A549 (cell line): ENCODE measurements at regions not wholly inside any gene's neighbourhood (a gene's known extent, or its start where the extent isn't known, plus 50 kb on each side); places are given as distances from the start of the nearest gene placed in this dataset.

Experiments
- ATAC-seq, 2 experiments: fragments of 200-7000 bp in 1 of 2; fragments of >200 bp in 1 of 2; cut with Nextera tagmentation in 1 of 2; cut with Tn5 transposase in 1 of 2; 3 replicates each; pipeline versions ENCODE4 v1.8.0 to v1.9.1; 2018 to 2020; ENCODE audit warnings: mild to moderate bottlenecking in 1 of 2, moderate library complexity in 1 of 2
- CTCF ChIA-PET: fragments of 300-600 bp; sonication (Branson Sonifier 250); formaldehyde crosslinking; extraction: SDS; loops from one replicate; lab custom pipeline; 2021; ENCODE audit warnings: antibody characterized with exemption, inconsistent platforms; lab: Yijun Ruan, JAX
- POLR2A ChIA-PET: fragments of 350-600 bp; formaldehyde crosslinking; extraction: SDS; loops from one replicate; lab custom pipeline; 2021; ENCODE audit warnings: antibody characterized with exemption, inconsistent platforms; lab: Yijun Ruan, JAX
- DNase-seq, 2 experiments: peaks; one replicate each; pipeline versions ENCODE4 v3.0.0 to v3.0.0-alpha.2; 2011 to 2016; ENCODE audit warnings: low read depth in 1 of 2, low spot score in 1 of 2
- FAIRE-seq: peaks from 2 replicates; lab custom pipeline; 2011; peaks lifted over from hg19 to GRCh38; lab: Jason Lieb, UNC
- H3K27ac ChIP-seq, 2 experiments: fragments of >200 bp; sonication (Bioruptor Twin); formaldehyde crosslinking; 3 replicates each; pipeline ENCODE4 v1.5.1; 2016 to 2017
- H3K4me1 ChIP-seq: fragments of >200 bp; sonication (Bioruptor Twin); formaldehyde crosslinking; 3 replicates; pipeline ENCODE4 v1.6.1; 2016
- H3K4me2 ChIP-seq: fragments of >200 bp; sonication (Bioruptor Twin); formaldehyde crosslinking; 3 replicates; pipeline ENCODE4 v1.6.1; 2016
- H3K4me3 ChIP-seq: fragments of >200 bp; sonication (Bioruptor Twin); formaldehyde crosslinking; 3 replicates; pipeline ENCODE4 v1.5.1; 2016
- H3K9me3 ChIP-seq: fragments of >200 bp; sonication (Bioruptor Twin); formaldehyde crosslinking; 3 replicates; pipeline ENCODE4 v1.6.1; 2016
- BHLHE40 ChIP-seq: IDR thresholded peaks from 2 replicates; pipeline ENCODE4 v1.6.1; 2012; ENCODE audit warnings: low read depth, low read length, inconsistent platforms
- CBX2 ChIP-seq: fragments of 200-600 bp; sonication (generic); IDR thresholded peaks from 2 replicates; pipeline ENCODE4 v1.6.1; 2016; ENCODE audit warnings: low read depth, mild to moderate bottlenecking, borderline replicate concordance
- CBX8 ChIP-seq: fragments of 200-600 bp; sonication (generic); IDR thresholded peaks from 2 replicates; pipeline ENCODE4 v1.6.1; 2016
- CEBPB ChIP-seq, 2 experiments: fragments of >200 bp in 1 of 2; sonication (Bioruptor Twin) in 1 of 2; formaldehyde crosslinking in 1 of 2; IDR thresholded peaks; 2 replicates each; pipeline ENCODE4 v1.6.1; 2012 to 2016
- CHD2 ChIP-seq: fragments of 150-350 bp; IDR thresholded peaks from 2 replicates; pipeline ENCODE4 v1.6.1; 2014; ENCODE audit warnings: low read length; ENCODE audit not compliant: partially characterized antibody
- CHD4 ChIP-seq: fragments of 200-600 bp; sonication (generic); IDR thresholded peaks from 2 replicates; pipeline ENCODE4 v1.6.1; 2016; ENCODE audit warnings: antibody characterized with exemption, mild to moderate bottlenecking, borderline replicate concordance
- EP300 ChIP-seq, 2 experiments: fragments of >200 bp; sonication (Bioruptor Twin); formaldehyde crosslinking; IDR thresholded peaks; 2 replicates in 1 of 2; 3 replicates in 1 of 2; pipeline ENCODE4 v1.6.1; 2016 to 2017
- ESRRA ChIP-seq: fragments of 150-350 bp; IDR thresholded peaks from 2 replicates; pipeline ENCODE4 v1.6.1; 2014; ENCODE audit warnings: mild to moderate bottlenecking, low read length, borderline replicate concordance
- FOSB ChIP-seq: fragments of 250-450 bp; sonication (Bioruptor Pico); IDR thresholded peaks from 2 replicates; pipeline ENCODE4 v1.5.0; 2020; ENCODE audit warnings: mild to moderate bottlenecking, moderate library complexity
- FOSL2 ChIP-seq, 2 experiments: fragments of 450-650 bp in 1 of 2; fragments of >200 bp in 1 of 2; sonication (Bioruptor Twin) in 1 of 2; formaldehyde crosslinking; IDR thresholded peaks; 2 replicates each; pipeline versions ENCODE4 v1.5.0 to v1.6.1; 2016 to 2020; ENCODE audit warnings: mild to moderate bottlenecking in 1 of 2, moderate library complexity in 1 of 2
- GATA3 ChIP-seq: IDR thresholded peaks from 2 replicates; pipeline ENCODE4 v1.6.1; 2012; ENCODE audit warnings: borderline replicate concordance
- HDAC2 ChIP-seq: fragments of 200-600 bp; sonication (generic); IDR thresholded peaks from 2 replicates; pipeline ENCODE4 v1.6.1; 2016
- HES2 ChIP-seq: fragments of >200 bp; sonication (Bioruptor Twin); formaldehyde crosslinking; IDR thresholded peaks from 2 replicates; pipeline ENCODE4 v1.6.1; 2016
- HEYL ChIP-seq: fragments of 250-450 bp; sonication (Bioruptor Pico); IDR thresholded peaks from 2 replicates; pipeline ENCODE4 v1.8.0; 2021; ENCODE audit warnings: mild to moderate bottlenecking, moderate library complexity
- HOXA7 ChIP-seq: fragments of 250-450 bp; sonication (Bioruptor Pico); IDR thresholded peaks from 2 replicates; pipeline ENCODE4 v1.5.0; 2020; ENCODE audit warnings: mild to moderate bottlenecking, moderate library complexity
- HOXB13 ChIP-seq: fragments of 250-450 bp; sonication (Bioruptor Pico); IDR thresholded peaks from 2 replicates; pipeline ENCODE4 v1.5.0; 2020; ENCODE audit warnings: low read depth, mild to moderate bottlenecking, moderate library complexity
- HOXB5 ChIP-seq: fragments of 250-450 bp; sonication (Bioruptor Pico); IDR thresholded peaks from 2 replicates; pipeline ENCODE4 v1.5.0; 2020; ENCODE audit warnings: mild to moderate bottlenecking, moderate library complexity
- KDM5A ChIP-seq: fragments of 200-600 bp; sonication (generic); IDR thresholded peaks from 2 replicates; pipeline ENCODE4 v1.6.1; 2016; ENCODE audit warnings: antibody characterized with exemption, mild to moderate bottlenecking
- NFE2L2 ChIP-seq: fragments of 150-350 bp; conservative IDR thresholded peaks from 2 replicates; pipeline ENCODE4 v1.6.1; 2014; ENCODE audit warnings: low read length
- NPAS2 ChIP-seq: fragments of 250-450 bp; sonication (Bioruptor Pico); IDR thresholded peaks from 2 replicates; pipeline ENCODE4 v1.8.0; 2022; ENCODE audit warnings: mild to moderate bottlenecking, moderate library complexity, borderline replicate concordance
- NR3C1 ChIP-seq: fragments of >200 bp; sonication (Bioruptor Twin); formaldehyde crosslinking; IDR thresholded peaks from 3 replicates; pipeline ENCODE4 v1.6.1; 2017
- RARB ChIP-seq: fragments of 250-450 bp; sonication (Bioruptor Pico); IDR thresholded peaks from 2 replicates; pipeline ENCODE4 v1.8.0; 2021; ENCODE audit warnings: mild to moderate bottlenecking, moderate library complexity
- REST ChIP-seq: fragments of 200-600 bp; sonication (generic); IDR thresholded peaks from 2 replicates; pipeline ENCODE4 v1.6.1; 2016; ENCODE audit warnings: antibody characterized with exemption, mild to moderate bottlenecking, moderate library complexity
- RFX5 ChIP-seq: fragments of 450-650 bp; IDR thresholded peaks from 2 replicates; pipeline ENCODE4 v1.7.1; 2014; ENCODE audit warnings: antibody characterized with exemption, mild to moderate bottlenecking, moderate library complexity
- RNF2 ChIP-seq: fragments of 200-600 bp; sonication (generic); IDR thresholded peaks from 2 replicates; pipeline ENCODE4 v1.6.1; 2016; ENCODE audit warnings: low read depth, mild to moderate bottlenecking, antibody characterized with exemption, moderate library complexity, borderline replicate concordance
- SREBF2 ChIP-seq: fragments of 450-650 bp; IDR thresholded peaks from 2 replicates; pipeline ENCODE4 v1.6.1; 2014; ENCODE audit warnings: mild to moderate bottlenecking, moderate library complexity
- TFCP2L1 ChIP-seq: fragments of 250-450 bp; sonication (Bioruptor Pico); IDR thresholded peaks from 2 replicates; pipeline ENCODE4 v1.5.0; 2021; ENCODE audit warnings: mild to moderate bottlenecking
- TP53 ChIP-seq: fragments of 250-450 bp; sonication (Bioruptor Pico); IDR thresholded peaks from 2 replicates; pipeline ENCODE4 v1.5.0; 2021; ENCODE audit warnings: mild to moderate bottlenecking, moderate library complexity
- ZC3H11A ChIP-seq: fragments of 450-650 bp; IDR thresholded peaks from 2 replicates; pipeline ENCODE4 v1.6.1; 2014; ENCODE audit warnings: antibody characterized with exemption, mild to moderate bottlenecking
- ZFP36 ChIP-seq: fragments of 450-650 bp; IDR thresholded peaks from 2 replicates; pipeline ENCODE4 v1.6.1; 2014; ENCODE audit warnings: borderline replicate concordance; ENCODE audit not compliant: partially characterized antibody
- ZNF302 ChIP-seq: fragments of 250-450 bp; sonication (Bioruptor Pico); IDR thresholded peaks from 2 replicates; pipeline ENCODE4 v1.9.0; 2021; ENCODE audit warnings: inconsistent platforms, mild to moderate bottlenecking, moderate library complexity
- WGBS: methylation state at CpG from one replicate; pipeline ENCODE4 v1.1.6; 2017; ENCODE audit errors: missing lambda C conversion rate; 5-methylcytosine and 5-hydroxymethylcytosine counted together

GRCh38 chr18:67143028-67143427 lies 373.5 kb downstream of the DSEL start:
- no peak for TF ChIP-seq TFCP2L1 (CRISPR knock-in tag)
- no peak for DNase-seq
- ChIA-PET POLR2A (no interaction called here), CTCF (no interaction called here)
- Histone ChIP-seq H3K4me3 (no peak overlapping the region), H3K9me3 (no peaks in the 10 kb centered on the region), H3K4me1 (no peaks in the 10 kb centered on the region), H3K4me2 (no peak overlapping the region), H3K27ac (no peak overlapping the region)
- no peak for FAIRE-seq
- ATAC-seq: no peak
- WGBS: 64% methylated on average over 5 of the region's 5 CpGs

- 79% methylated on average over 5 of the region's 5 CpGs for WGBS
- Histone ChIP-seq H3K27ac (no peak overlapping the region), H3K4me3 (no peak overlapping the region), H3K9me3 (no peaks in the 10 kb centered on the region)
- TF ChIP-seq RFX5 (no peak), HEYL (CRISPR knock-in tag) (no peak), BHLHE40 (no peak), NFE2L2 (no peak), CEBPB (IDR thresholded peaks at IDR 0.05) (no peak), FOSL2 (IDR thresholded peaks at IDR 0.05) (no peak), FOSL2 (CRISPR knock-in tag; IDR thresholded peaks at IDR 0.05) (no peak), TP53 (CRISPR knock-in tag) (no peak), HES2 (no peak), CBX8 (no peak), RARB (CRISPR knock-in tag) (no peak), ZC3H11A (no peak), SREBF2 (no peak), HDAC2 (no peak), GATA3 (no peak), CBX2 (no peak), HOXB5 (CRISPR knock-in tag) (no peak), NR3C1 (no peak), ZFP36 (no peak), RNF2 (no peak)
- TF ChIP-seq, all 56 proteins: peak for 0
- no peak for ATAC-seq
- DNase-seq: no peak
- POLR2A ChIA-PET: no interaction called here
- CTCF ChIA-PET: no interaction called here
- Histone ChIP-seq H3K4me2 (no peak overlapping the region), H3K4me1 (no peaks in the 10 kb centered on the region)
- FAIRE-seq: no peak
Measured at GRCh38 chr18:67142604-67143003, 373.9 kb downstream of the DSEL start.

- Histone ChIP-seq H3K4me3 (no peak overlapping the region), H3K4me2 (no peak overlapping the region), H3K27ac (no peak overlapping the region), H3K9me3 (no peaks in the 10 kb centered on the region), H3K4me1 (no peaks in the 10 kb centered on the region)
- FAIRE-seq (no peak), ATAC-seq (no peak), DNase-seq (no peak)
- 30% methylated on average over 2 of the region's 2 CpGs for WGBS
- ChIA-PET CTCF (no interaction called here), POLR2A (no interaction called here)
- TF ChIP-seq NPAS2 (CRISPR knock-in tag): no peak
- no peak for TF ChIP-seq TFCP2L1 (CRISPR knock-in tag)
- TF ChIP-seq ESRRA: no peak
- no peak for TF ChIP-seq KDM5A
- no peak for TF ChIP-seq EP300 (IDR thresholded peaks at IDR 0.05)
- TF ChIP-seq GATA3: no peak
- TF ChIP-seq FOSB (CRISPR knock-in tag): no peak
- TF ChIP-seq HOXA7: no peak
- TF ChIP-seq REST: no peak
- no peak for TF ChIP-seq ZNF302 (CRISPR knock-in tag)
- TF ChIP-seq CHD4: no peak
- TF ChIP-seq HOXB13 (CRISPR knock-in tag): no peak
- TF ChIP-seq CHD2: no peak
Measured at GRCh38 chr18:67140495-67140894, 376.0 kb downstream of the DSEL start.
